ENCODE measurements at regions not wholly inside any gene's neighbourhood (a gene's known extent, or its start where the extent isn't known, plus 50 kb on each side); places are given as distances from the start of the nearest gene placed in this dataset.

- H3K4me2 ChIP-seq (ENCODE audit: low read length, poor library complexity, severe bottlenecking): no peak overlapping the region
- 83% methylated on average over 1 of the region's 2 CpGs for WGBS
- no peak overlapping the region for H2AFZ ChIP-seq (ENCODE audit: low read depth, low read length)
Measured at GRCh38 chr4:179447308-179447707, 2005.1 kb upstream of the AGA start.

GRCh38 chr4:179465131-179465797 is 2023.0 kb upstream of the AGA start:
- peak overlapping the region in 1 of 2 experiments; percentile 19 for H3K18ac ChIP-seq (ENCODE audit: low read depth in 1 of 2, low read length in 2 of 2)
- H4K91ac ChIP-seq (ENCODE audit: low read length): no peak overlapping the region
- H3K27me3 ChIP-seq (ENCODE audit: control insufficient read depth in 1 of 2, insufficient read depth in 1 of 2, low read length in 2 of 2): no peaks in the 10 kb centered on the region
- H3K9ac ChIP-seq (ENCODE audit: low read length): no peak overlapping the region
- no peak overlapping the region for H2BK15ac ChIP-seq (ENCODE audit: low read depth, poor library complexity, severe bottlenecking)
- H2BK5ac ChIP-seq (ENCODE audit: low read depth, low read length, poor library complexity, severe bottlenecking): no peak overlapping the region
- H3K36me3 ChIP-seq (ENCODE audit: control insufficient read depth in 1 of 2, insufficient read depth in 2 of 2, low read depth in 1 of 2, low read length in 2 of 2): no peaks in the 10 kb centered on the region
- no peak overlapping the region for H2AK5ac ChIP-seq (ENCODE audit: low read length, severe bottlenecking)
- peak overlapping the region; percentile 8 for H2BK120ac ChIP-seq (ENCODE audit: low read depth, low read length)
- no peak overlapping the region for H3K27ac ChIP-seq (ENCODE audit: low read length, poor library complexity, severe bottlenecking)
- 87% methylated on average over 6 of the region's 8 CpGs for WGBS
- H4K8ac ChIP-seq (ENCODE audit: low read length): no peak overlapping the region
- no peaks in the 10 kb centered on the region for H3K79me1 ChIP-seq (replicated peaks; ENCODE audit: low read length, poor library complexity, severe bottlenecking)
- H3K4me1 ChIP-seq (ENCODE audit: control insufficient read depth, insufficient read depth, low read depth, low read length): no peaks in the 10 kb centered on the region
- H3K14ac ChIP-seq (ENCODE audit: low read length in 2 of 2): no peak overlapping the region
- no peak overlapping the region for H3K4me3 ChIP-seq (ENCODE audit: insufficient read depth in 1 of 2, low read depth in 1 of 2, low read length in 2 of 2)
- H2AFZ ChIP-seq (ENCODE audit: low read depth, low read length): no peak overlapping the region
- peak; percentile 17 for DNase-seq
- no peak overlapping the region for H3K4me2 ChIP-seq (ENCODE audit: low read length, poor library complexity, severe bottlenecking)
- no peak overlapping the region for H3K4ac ChIP-seq (ENCODE audit: low read depth in 1 of 2, low read length in 2 of 2)
- no peak overlapping the region for H3K23ac ChIP-seq (ENCODE audit: low read length in 2 of 2)
- no peak overlapping the region for H2BK12ac ChIP-seq (ENCODE audit: low read length in 2 of 2)
- peaks cover 15% of the 10 kb centered on the region for H3K9me3 ChIP-seq (ENCODE audit: control insufficient read depth, low read length)

More at GRCh38 chr4:179447308-179447707, 2005.1 kb upstream of the AGA start:
- peak; percentile 5 for DNase-seq
- no peak overlapping the region for H3K18ac ChIP-seq (ENCODE audit: low read depth in 1 of 2, low read length in 2 of 2)
- H3K23ac ChIP-seq (ENCODE audit: low read length in 2 of 2): no peak overlapping the region
- no peak overlapping the region for H4K8ac ChIP-seq (ENCODE audit: low read length)
- no peak overlapping the region for H4K91ac ChIP-seq (ENCODE audit: low read length)
- H2BK12ac ChIP-seq (ENCODE audit: low read length in 2 of 2): no peak overlapping the region
- no peak overlapping the region for H3K9ac ChIP-seq (ENCODE audit: low read length)
- no peak overlapping the region for H3K4me3 ChIP-seq (ENCODE audit: insufficient read depth in 1 of 2, low read depth in 1 of 2, low read length in 2 of 2)
- no peak overlapping the region for H2BK5ac ChIP-seq (ENCODE audit: low read depth, low read length, poor library complexity, severe bottlenecking)
- no peak overlapping the region for H2AK5ac ChIP-seq (ENCODE audit: low read length, severe bottlenecking)
- H2BK120ac ChIP-seq (ENCODE audit: low read depth, low read length): no peak overlapping the region
- H3K4ac ChIP-seq (ENCODE audit: low read depth in 1 of 2, low read length in 2 of 2): no peak overlapping the region
- no peaks in the 10 kb centered on the region for H3K4me1 ChIP-seq (ENCODE audit: control insufficient read depth, insufficient read depth, low read depth, low read length)
- H3K79me1 ChIP-seq (replicated peaks; ENCODE audit: low read length, poor library complexity, severe bottlenecking): no peaks in the 10 kb centered on the region
- no peaks in the 10 kb centered on the region for H3K36me3 ChIP-seq (ENCODE audit: control insufficient read depth in 1 of 2, insufficient read depth in 2 of 2, low read depth in 1 of 2, low read length in 2 of 2)
- H3K9me3 ChIP-seq (ENCODE audit: control insufficient read depth, low read length): peaks cover 42% of the 10 kb centered on the region
- H3K27me3 ChIP-seq (ENCODE audit: control insufficient read depth in 1 of 2, insufficient read depth in 1 of 2, low read length in 2 of 2): no peaks in the 10 kb centered on the region
- no peak overlapping the region for H3K27ac ChIP-seq (ENCODE audit: low read length, poor library complexity, severe bottlenecking)
- no peak overlapping the region for H3K14ac ChIP-seq (ENCODE audit: low read length in 2 of 2)
- H2BK15ac ChIP-seq (ENCODE audit: low read depth, poor library complexity, severe bottlenecking): no peak overlapping the region

- Histone ChIP-seq H3K4me1 (ENCODE audit: control insufficient read depth, insufficient read depth, low read depth, low read length) (no peaks in the 10 kb centered on the region), H3K27me3 (ENCODE audit: control insufficient read depth in 1 of 2, insufficient read depth in 1 of 2, low read length in 2 of 2) (no peaks in the 10 kb centered on the region), H3K4me3 (ENCODE audit: insufficient read depth in 1 of 2, low read depth in 1 of 2, low read length in 2 of 2) (no peak overlapping the region), H2AK5ac (ENCODE audit: low read length, severe bottlenecking) (no peak overlapping the region), H3K18ac (ENCODE audit: low read depth in 1 of 2, low read length in 2 of 2) (no peak overlapping the region), H2BK15ac (ENCODE audit: low read depth, poor library complexity, severe bottlenecking) (no peak overlapping the region), H2BK120ac (ENCODE audit: low read depth, low read length) (no peak overlapping the region), H3K9me3 (ENCODE audit: control insufficient read depth, low read length) (peaks cover 15% of the 10 kb centered on the region), H3K23ac (ENCODE audit: low read length in 2 of 2) (no peak overlapping the region), H4K91ac (ENCODE audit: low read length) (no peak overlapping the region), H2BK5ac (ENCODE audit: low read depth, low read length, poor library complexity, severe bottlenecking) (no peak overlapping the region), H3K14ac (ENCODE audit: low read length in 2 of 2) (no peak overlapping the region), H3K9ac (ENCODE audit: low read length) (no peak overlapping the region), H3K4ac (ENCODE audit: low read depth in 1 of 2, low read length in 2 of 2) (no peak overlapping the region), H3K4me2 (ENCODE audit: low read length, poor library complexity, severe bottlenecking) (no peak overlapping the region), H2BK12ac (ENCODE audit: low read length in 2 of 2) (no peak overlapping the region), H2AFZ (ENCODE audit: low read depth, low read length) (no peak overlapping the region), H4K8ac (ENCODE audit: low read length) (no peak overlapping the region), H3K27ac (ENCODE audit: low read length, poor library complexity, severe bottlenecking) (no peak overlapping the region), H3K36me3 (ENCODE audit: control insufficient read depth in 1 of 2, insufficient read depth in 2 of 2, low read depth in 1 of 2, low read length in 2 of 2) (no peaks in the 10 kb centered on the region), H3K79me1 (replicated peaks; ENCODE audit: low read length, poor library complexity, severe bottlenecking) (no peaks in the 10 kb centered on the region)
- DNase-seq: no peak
- WGBS: 100% methylated on average over 1 of the region's 1 CpG
Measured at GRCh38 chr4:179467878-179468277, 2025.6 kb upstream of the AGA start.

GRCh38 chr4:179472164-179472563 is 2029.9 kb upstream of the AGA start:
- Histone ChIP-seq H3K4me2 (ENCODE audit: low read length, poor library complexity, severe bottlenecking) (no peak overlapping the region), H3K9ac (ENCODE audit: low read length) (no peak overlapping the region), H2BK120ac (ENCODE audit: low read depth, low read length) (no peak overlapping the region), H4K91ac (ENCODE audit: low read length) (no peak overlapping the region), H3K9me3 (ENCODE audit: control insufficient read depth, low read length) (peaks cover 17% of the 10 kb centered on the region), H3K36me3 (ENCODE audit: control insufficient read depth in 1 of 2, insufficient read depth in 2 of 2, low read depth in 1 of 2, low read length in 2 of 2) (no peaks in the 10 kb centered on the region), H4K8ac (ENCODE audit: low read length) (no peak overlapping the region), H3K27ac (ENCODE audit: low read length, poor library complexity, severe bottlenecking) (no peak overlapping the region), H3K4ac (ENCODE audit: low read depth in 1 of 2, low read length in 2 of 2) (no peak overlapping the region), H2BK5ac (ENCODE audit: low read depth, low read length, poor library complexity, severe bottlenecking) (no peak overlapping the region), H2BK12ac (ENCODE audit: low read length in 2 of 2) (no peak overlapping the region), H2AFZ (ENCODE audit: low read depth, low read length) (no peak overlapping the region), H3K79me1 (replicated peaks; ENCODE audit: low read length, poor library complexity, severe bottlenecking) (no peaks in the 10 kb centered on the region), H3K27me3 (ENCODE audit: control insufficient read depth in 1 of 2, insufficient read depth in 1 of 2, low read length in 2 of 2) (no peaks in the 10 kb centered on the region), H3K23ac (ENCODE audit: low read length in 2 of 2) (no peak overlapping the region), H3K4me1 (ENCODE audit: control insufficient read depth, insufficient read depth, low read depth, low read length) (no peaks in the 10 kb centered on the region), H3K18ac (ENCODE audit: low read depth in 1 of 2, low read length in 2 of 2) (no peak overlapping the region), H3K14ac (ENCODE audit: low read length in 2 of 2) (no peak overlapping the region), H2AK5ac (ENCODE audit: low read length, severe bottlenecking) (no peak overlapping the region), H3K4me3 (ENCODE audit: insufficient read depth in 1 of 2, low read depth in 1 of 2, low read length in 2 of 2) (no peak overlapping the region), H2BK15ac (ENCODE audit: low read depth, poor library complexity, severe bottlenecking) (no peak overlapping the region)
- no peak for DNase-seq

All from mesenchymal stem cell (in vitro differentiated cells and primary cell).